ENCODE measurements at regions not wholly inside any gene's neighbourhood (a gene's known extent, or its start where the extent isn't known, plus 50 kb on each side); places are given as distances from the start of the nearest gene placed in this dataset.

DNA sequence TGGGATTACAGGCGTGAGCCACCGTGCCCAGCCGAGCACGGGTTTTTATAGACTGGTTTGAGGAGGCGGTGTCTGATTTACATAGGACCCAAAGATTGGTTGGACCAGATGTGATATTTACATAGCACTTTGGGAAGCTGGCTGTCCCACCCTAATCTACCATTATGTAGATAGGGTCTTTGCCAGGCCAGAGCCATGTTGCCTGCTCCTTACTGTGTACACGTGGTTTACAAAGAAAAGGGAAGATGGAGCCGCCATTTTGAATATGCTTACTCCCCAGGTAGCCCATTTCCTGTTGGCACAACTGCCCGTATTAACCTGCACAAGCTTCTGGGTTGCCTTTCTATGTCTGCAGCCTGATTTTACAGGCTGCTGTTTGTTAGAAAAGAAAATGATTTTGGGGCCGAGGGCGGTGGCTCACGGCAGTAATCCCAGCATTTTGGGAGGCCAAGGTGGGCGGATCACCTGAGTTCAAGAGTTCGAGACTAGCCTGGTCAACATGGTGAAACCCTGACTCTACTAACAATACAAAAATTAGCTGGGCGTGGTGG, 89.9 kb upstream of the EEF2KMT start (continued):
- TF ChIP-seq, protein P1, sequence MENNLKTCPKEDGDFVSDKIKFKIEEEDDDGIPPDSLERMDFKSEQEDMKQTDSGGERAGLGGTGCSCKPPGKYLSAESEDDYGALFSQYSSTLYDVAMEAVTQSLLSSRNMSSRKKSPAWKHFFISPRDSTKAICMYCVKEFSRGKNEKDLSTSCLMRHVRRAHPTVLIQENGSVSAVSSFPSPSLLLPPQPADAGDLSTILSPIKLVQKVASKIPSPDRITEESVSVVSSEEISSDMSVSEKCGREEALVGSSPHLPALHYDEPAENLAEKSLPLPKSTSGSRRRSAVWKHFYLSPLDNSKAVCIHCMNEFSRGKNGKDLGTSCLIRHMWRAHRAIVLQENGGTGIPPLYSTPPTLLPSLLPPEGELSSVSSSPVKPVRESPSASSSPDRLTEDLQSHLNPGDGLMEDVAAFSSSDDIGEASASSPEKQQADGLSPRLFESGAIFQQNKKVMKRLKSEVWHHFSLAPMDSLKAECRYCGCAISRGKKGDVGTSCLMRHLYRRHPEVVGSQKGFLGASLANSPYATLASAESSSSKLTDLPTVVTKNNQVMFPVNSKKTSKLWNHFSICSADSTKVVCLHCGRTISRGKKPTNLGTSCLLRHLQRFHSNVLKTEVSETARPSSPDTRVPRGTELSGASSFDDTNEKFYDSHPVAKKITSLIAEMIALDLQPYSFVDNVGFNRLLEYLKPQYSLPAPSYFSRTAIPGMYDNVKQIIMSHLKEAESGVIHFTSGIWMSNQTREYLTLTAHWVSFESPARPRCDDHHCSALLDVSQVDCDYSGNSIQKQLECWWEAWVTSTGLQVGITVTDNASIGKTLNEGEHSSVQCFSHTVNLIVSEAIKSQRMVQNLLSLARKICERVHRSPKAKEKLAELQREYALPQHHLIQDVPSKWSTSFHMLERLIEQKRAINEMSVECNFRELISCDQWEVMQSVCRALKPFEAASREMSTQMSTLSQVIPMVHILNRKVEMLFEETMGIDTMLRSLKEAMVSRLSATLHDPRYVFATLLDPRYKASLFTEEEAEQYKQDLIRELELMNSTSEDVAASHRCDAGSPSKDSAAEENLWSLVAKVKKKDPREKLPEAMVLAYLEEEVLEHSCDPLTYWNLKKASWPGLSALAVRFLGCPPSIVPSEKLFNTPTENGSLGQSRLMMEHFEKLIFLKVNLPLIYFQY (CRISPR knock-in tag; IDR thresholded peaks at IDR 0.05; ENCODE audit: borderline replicate concordance) = no peak
- no peak for TF ChIP-seq MTA3 (CRISPR knock-in tag; IDR thresholded peaks at IDR 0.05)
- TF ChIP-seq SIX4 (CRISPR knock-in tag; IDR thresholded peaks at IDR 0.05) = no peak
- no peak for TF ChIP-seq HOXA7 (CRISPR knock-in tag; IDR thresholded peaks at IDR 0.05)
- no peak for TF ChIP-seq ZNF256 (CRISPR knock-in tag; conservative IDR thresholded peaks at IDR 0.05)
- TF ChIP-seq KAT8 (CRISPR knock-in tag; IDR thresholded peaks at IDR 0.05) = no peak
- TF ChIP-seq ZNF772 (CRISPR knock-in tag; IDR thresholded peaks at IDR 0.05) = no peak
- TF ChIP-seq ZNF33B (CRISPR knock-in tag; IDR thresholded peaks at IDR 0.05) = no peak
- no peak for TF ChIP-seq ZNF230 (CRISPR knock-in tag; IDR thresholded peaks at IDR 0.05)
- TF ChIP-seq YEATS2 (CRISPR knock-in tag; IDR thresholded peaks at IDR 0.05; ENCODE audit: borderline replicate concordance) = no peak
- no peak for TF ChIP-seq ZNF776 (CRISPR knock-in tag; IDR thresholded peaks at IDR 0.05)
- TF ChIP-seq, protein P2, sequence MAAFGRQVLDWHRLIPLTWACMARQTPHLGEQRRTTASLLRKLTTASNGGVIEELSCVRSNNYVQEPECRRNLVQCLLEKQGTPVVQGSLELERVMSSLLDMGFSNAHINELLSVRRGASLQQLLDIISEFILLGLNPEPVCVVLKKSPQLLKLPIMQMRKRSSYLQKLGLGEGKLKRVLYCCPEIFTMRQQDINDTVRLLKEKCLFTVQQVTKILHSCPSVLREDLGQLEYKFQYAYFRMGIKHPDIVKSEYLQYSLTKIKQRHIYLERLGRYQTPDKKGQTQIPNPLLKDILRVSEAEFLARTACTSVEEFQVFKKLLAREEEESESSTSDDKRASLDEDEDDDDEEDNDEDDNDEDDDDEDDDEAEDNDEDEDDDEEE (CRISPR knock-in tag; IDR thresholded peaks at IDR 0.05) = no peak
- no peak for TF ChIP-seq KLF6 (CRISPR knock-in tag; IDR thresholded peaks at IDR 0.05)
- TF ChIP-seq TAF1 (CRISPR knock-in tag; IDR thresholded peaks at IDR 0.05) = no peak

All from HepG2 (cell line).